ENCODE measurements at regions not wholly inside any gene's neighbourhood (a gene's known extent, or its start where the extent isn't known, plus 50 kb on each side); places are given as distances from the start of the nearest gene placed in this dataset.

- H3K4me3 Mint-ChIP-seq (ENCODE audit: unreplicated experiment): no peak overlapping the region
- H3K27ac Mint-ChIP-seq (ENCODE audit: low read depth, unreplicated experiment): no peak overlapping the region
- no peaks in the 10 kb centered on the region for H3K9me3 Mint-ChIP-seq (ENCODE audit: unreplicated experiment)
- ChIA-PET POLR2A (no interaction called here), CTCF (interaction anchor here (0.5 to 2.4 kb wide), 5 partner anchors 13 to 1740 kb away, joined by 3 to 16 read pairs (median 3); no protein-coding TSS in a partner anchor)
- H3K27me3 Mint-ChIP-seq (ENCODE audit: insufficient read depth, unreplicated experiment): peaks cover 55% of the 10 kb centered on the region
- intact Hi-C loops (cut with micrococcal nuclease): no loop called here
- no peak for TF ChIP-seq CTCF (IDR thresholded peaks at IDR 0.05; ENCODE audit: unreplicated experiment)
- no peaks in the 10 kb centered on the region for H3K4me1 Mint-ChIP-seq (ENCODE audit: insufficient read depth, unreplicated experiment)
- no TSS peak for BruUV-seq (replicated peaks)
- peak; percentile 4 for DNase-seq (ENCODE audit: unreplicated experiment)
- no peaks in the 10 kb centered on the region for H3K36me3 Mint-ChIP-seq (ENCODE audit: insufficient read depth, unreplicated experiment)
These were observed 111.6 kb upstream of the HABP2 start for GRCh38 chr10:113441220-113441619.

- peaks cover 55% of the 10 kb centered on the region for H3K27me3 Mint-ChIP-seq (ENCODE audit: insufficient read depth, unreplicated experiment)
- CTCF ChIA-PET: interaction anchor here (0.5 to 2.4 kb wide), 5 partner anchors 12 to 1741 kb away, joined by 3 to 16 read pairs (median 3); no protein-coding TSS in a partner anchor
- TF ChIP-seq CTCF (IDR thresholded peaks at IDR 0.05; ENCODE audit: unreplicated experiment): no peak
These were observed 111.1 kb upstream of the HABP2 start for GRCh38 chr10:113441686-113442270.

GRCh38 chr10:113442336-113442735 lies 110.5 kb upstream of the HABP2 start:
- TF ChIP-seq CTCF (IDR thresholded peaks at IDR 0.05; ENCODE audit: unreplicated experiment): no peak
- Mint-ChIP-seq H3K4me1 (ENCODE audit: insufficient read depth, unreplicated experiment) (no peaks in the 10 kb centered on the region), H3K9me3 (ENCODE audit: unreplicated experiment) (no peaks in the 10 kb centered on the region), H3K4me3 (ENCODE audit: unreplicated experiment) (no peak overlapping the region), H3K27ac (ENCODE audit: low read depth, unreplicated experiment) (no peak overlapping the region), H3K36me3 (ENCODE audit: insufficient read depth, unreplicated experiment) (no peaks in the 10 kb centered on the region), H3K27me3 (ENCODE audit: insufficient read depth, unreplicated experiment) (peaks cover 57% of the 10 kb centered on the region)
- ChIA-PET POLR2A (no interaction called here), CTCF (interaction anchor here (0.5 to 2.4 kb wide), 3 partner anchors 12 to 1433 kb away, joined by 3 to 16 read pairs (median 4); no protein-coding TSS in a partner anchor)
- BruUV-seq (replicated peaks): no TSS peak
- intact Hi-C loops (cut with micrococcal nuclease): no loop called here
- no peak for DNase-seq (ENCODE audit: unreplicated experiment)

More at GRCh38 chr10:113441686-113442270, 111.1 kb upstream of the HABP2 start:
- DNase-seq (ENCODE audit: unreplicated experiment): no peak
- H3K9me3 Mint-ChIP-seq (ENCODE audit: unreplicated experiment): no peaks in the 10 kb centered on the region
- H3K27ac Mint-ChIP-seq (ENCODE audit: low read depth, unreplicated experiment): no peak overlapping the region
- no TSS peak for BruUV-seq (replicated peaks)
- no peak overlapping the region for H3K4me3 Mint-ChIP-seq (ENCODE audit: unreplicated experiment)
- no peaks in the 10 kb centered on the region for H3K36me3 Mint-ChIP-seq (ENCODE audit: insufficient read depth, unreplicated experiment)
- intact Hi-C loops (cut with micrococcal nuclease): no loop called here
- no peaks in the 10 kb centered on the region for H3K4me1 Mint-ChIP-seq (ENCODE audit: insufficient read depth, unreplicated experiment)
- POLR2A ChIA-PET: no interaction called here

- no peak for TF ChIP-seq CTCF (IDR thresholded peaks at IDR 0.05; ENCODE audit: unreplicated experiment)
- no TSS peak for BruUV-seq (replicated peaks)
- Mint-ChIP-seq H3K9me3 (ENCODE audit: unreplicated experiment) (no peaks in the 10 kb centered on the region), H3K36me3 (ENCODE audit: insufficient read depth, unreplicated experiment) (no peaks in the 10 kb centered on the region), H3K4me1 (ENCODE audit: insufficient read depth, unreplicated experiment) (no peaks in the 10 kb centered on the region), H3K27me3 (ENCODE audit: insufficient read depth, unreplicated experiment) (peaks cover 57% of the 10 kb centered on the region), H3K4me3 (ENCODE audit: unreplicated experiment) (no peak overlapping the region), H3K27ac (ENCODE audit: low read depth, unreplicated experiment) (no peak overlapping the region)
- no peak for DNase-seq (ENCODE audit: unreplicated experiment)
- intact Hi-C loops (cut with micrococcal nuclease): no loop called here
- POLR2A ChIA-PET: no interaction called here
- CTCF ChIA-PET: interaction anchor here (0.7 to 2.9 kb wide), 3 partner anchors 11 to 1106 kb away, joined by 3 to 25 read pairs (median 3); no protein-coding TSS in a partner anchor
These were observed 109.5 kb upstream of the HABP2 start for GRCh38 chr10:113443141-113443925.
